ENCODE measurements at regions not wholly inside any gene's neighbourhood (a gene's known extent, or its start where the extent isn't known, plus 50 kb on each side); places are given as distances from the start of the nearest gene placed in this dataset.

- TF ChIP-seq, protein P1, sequence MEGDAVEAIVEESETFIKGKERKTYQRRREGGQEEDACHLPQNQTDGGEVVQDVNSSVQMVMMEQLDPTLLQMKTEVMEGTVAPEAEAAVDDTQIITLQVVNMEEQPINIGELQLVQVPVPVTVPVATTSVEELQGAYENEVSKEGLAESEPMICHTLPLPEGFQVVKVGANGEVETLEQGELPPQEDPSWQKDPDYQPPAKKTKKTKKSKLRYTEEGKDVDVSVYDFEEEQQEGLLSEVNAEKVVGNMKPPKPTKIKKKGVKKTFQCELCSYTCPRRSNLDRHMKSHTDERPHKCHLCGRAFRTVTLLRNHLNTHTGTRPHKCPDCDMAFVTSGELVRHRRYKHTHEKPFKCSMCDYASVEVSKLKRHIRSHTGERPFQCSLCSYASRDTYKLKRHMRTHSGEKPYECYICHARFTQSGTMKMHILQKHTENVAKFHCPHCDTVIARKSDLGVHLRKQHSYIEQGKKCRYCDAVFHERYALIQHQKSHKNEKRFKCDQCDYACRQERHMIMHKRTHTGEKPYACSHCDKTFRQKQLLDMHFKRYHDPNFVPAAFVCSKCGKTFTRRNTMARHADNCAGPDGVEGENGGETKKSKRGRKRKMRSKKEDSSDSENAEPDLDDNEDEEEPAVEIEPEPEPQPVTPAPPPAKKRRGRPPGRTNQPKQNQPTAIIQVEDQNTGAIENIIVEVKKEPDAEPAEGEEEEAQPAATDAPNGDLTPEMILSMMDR (conservative IDR thresholded peaks at IDR 0.05; ENCODE audit: low read length): no peak
- no peak for TF ChIP-seq EZH2phosphoT487 (IDR thresholded peaks at IDR 0.05; ENCODE audit: borderline replicate concordance, low read depth, low read length)
These were observed 1290.3 kb upstream of the CDH9 start for GRCh38 chr5:28328681-28329080.

Measured in OCI-LY7 (cell line).